Astrocyte of the hippocampus (primary cell): ENCODE measurements at regions not wholly inside any gene's neighbourhood (a gene's known extent, or its start where the extent isn't known, plus 50 kb on each side); places are given as distances from the start of the nearest gene placed in this dataset.

ENCODE experiments used
- DNase-seq: peaks from one replicate; pipeline ENCODE4 v3.0.0; 2011; ENCODE audit warnings: low read depth, low spot score

GRCh38 chr6:87908978-87909811 lies 138.4 kb upstream of the SPACA1 start:
- DNase-seq = peak; percentile 58

GRCh38 chr6:87907521-87907920 lies 140.1 kb upstream of the SPACA1 start:
- DNase-seq = peak; percentile 91

GRCh38 chr6:87905101-87905641 lies 142.5 kb upstream of the SPACA1 start:
- DNase-seq = no peak

- no peak for DNase-seq
Measured at GRCh38 chr6:87904011-87904410, 143.6 kb upstream of the SPACA1 start.

- no peak for DNase-seq
Measured at GRCh38 chr6:87903323-87903722, 144.3 kb upstream of the SPACA1 start.

- no peak for DNase-seq
Measured at GRCh38 chr6:87902383-87902782, 145.3 kb upstream of the SPACA1 start.

GRCh38 chr6:87901613-87902012 lies 146.0 kb upstream of the SPACA1 start:
- DNase-seq = no peak

- DNase-seq = no peak
Measured at GRCh38 chr6:87900160-87900698, 147.4 kb upstream of the SPACA1 start.

- no peak for DNase-seq
Measured at GRCh38 chr6:87899499-87900147, 148.0 kb upstream of the SPACA1 start.

GRCh38 chr6:87897663-87898062 lies 150.0 kb upstream of the SPACA1 start:
- no peak for DNase-seq

GRCh38 chr6:87897013-87897412 lies 150.6 kb upstream of the SPACA1 start:
- DNase-seq = no peak

- no peak for DNase-seq
Measured at GRCh38 chr6:87887266-87887665, 160.4 kb upstream of the SPACA1 start.

- DNase-seq = no peak
Measured at GRCh38 chr6:87884203-87884602, 163.4 kb upstream of the SPACA1 start.

- no peak for DNase-seq
Measured at GRCh38 chr6:87881342-87881895, 166.2 kb upstream of the SPACA1 start.

- no peak for DNase-seq
Measured at GRCh38 chr6:87879132-87879861, 168.3 kb upstream of the SPACA1 start.

- DNase-seq = no peak
Measured at GRCh38 chr6:87875781-87876180, 171.9 kb upstream of the SPACA1 start.

GRCh38 chr6:87873556-87873955 lies 171.5 kb upstream of the AKIRIN2 start:
- DNase-seq = no peak

- DNase-seq = peak; percentile 63
Measured at GRCh38 chr6:87870556-87870955, 168.5 kb upstream of the AKIRIN2 start.

- DNase-seq = no peak
Measured at GRCh38 chr6:87869064-87869905, 167.3 kb upstream of the AKIRIN2 start.

GRCh38 chr6:87860902-87861301 lies 158.9 kb upstream of the AKIRIN2 start:
- DNase-seq = no peak

GRCh38 chr6:87858440-87858839 lies 156.4 kb upstream of the AKIRIN2 start:
- DNase-seq = no peak
